ENCODE measurements at regions not wholly inside any gene's neighbourhood (a gene's known extent, or its start where the extent isn't known, plus 50 kb on each side); places are given as distances from the start of the nearest gene placed in this dataset.
"Not testable (repeated sequence)": the region's sequence is repeated elsewhere in the genome, so short reads cannot be mapped to it uniquely, and the experiment has no call there.

DNA sequence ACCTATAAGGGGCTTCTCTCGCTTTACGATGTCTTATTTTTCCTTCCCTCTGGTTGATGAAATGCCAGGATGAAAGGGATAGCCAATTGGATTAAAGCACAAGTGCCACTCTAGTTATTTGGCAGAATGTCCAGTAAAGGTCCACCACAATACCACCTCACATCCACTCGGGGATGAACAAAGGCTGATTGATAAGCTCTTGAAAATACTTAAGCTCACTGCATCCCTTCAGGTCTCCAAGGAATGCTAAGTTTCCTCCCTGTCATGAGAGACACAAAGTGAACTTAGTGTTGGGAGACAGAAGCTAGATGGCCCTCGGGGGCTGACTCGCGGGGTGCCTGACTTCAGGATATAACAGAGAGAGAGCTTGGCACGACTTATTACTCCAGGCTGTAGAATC lies 185.9 kb upstream of the ZNF644 start:
- DNase-seq (ENCODE audit: low spot score) = not testable (repeated sequence)

DNA sequence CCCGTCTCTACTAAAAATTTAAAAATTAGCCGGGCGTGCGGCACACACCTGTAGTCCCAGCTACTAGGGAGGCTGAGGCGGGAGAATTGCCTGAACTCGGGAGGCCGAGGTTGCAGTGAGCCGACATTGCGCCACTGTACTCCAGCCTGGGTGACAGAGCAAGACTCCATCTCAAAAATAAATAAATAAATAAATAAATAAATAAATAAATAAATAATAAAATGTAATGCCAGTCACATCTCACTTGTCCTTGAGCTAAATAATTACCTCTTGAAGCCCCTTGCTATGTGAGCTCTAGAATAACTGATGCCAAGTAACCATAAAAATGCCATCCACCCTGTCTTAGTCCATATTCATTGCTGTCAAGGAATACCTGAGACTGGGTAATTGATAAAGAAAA lies 182.3 kb upstream of the ZNF644 start:
- DNase-seq (ENCODE audit: low spot score) = not testable (repeated sequence)

DNA sequence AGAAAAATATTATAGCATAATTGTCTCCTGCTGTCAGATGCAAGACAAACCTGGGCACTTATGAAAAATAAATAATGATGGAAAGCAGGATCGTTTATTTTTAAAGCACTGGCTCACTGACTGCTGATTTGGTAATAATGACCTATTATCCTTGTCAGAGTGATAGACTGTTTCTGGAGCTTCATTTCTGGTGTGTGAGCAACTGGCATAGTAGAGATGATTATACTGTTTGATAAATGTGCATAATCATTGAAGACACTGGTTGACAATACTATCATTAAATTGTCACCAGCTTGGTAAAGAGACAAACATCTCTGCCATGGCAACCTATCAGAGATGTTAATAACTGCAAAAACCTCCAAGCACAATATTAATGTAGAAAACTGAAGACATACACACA lies 179.9 kb upstream of the ZNF644 start:
- no peak for DNase-seq (ENCODE audit: low spot score)

DNA sequence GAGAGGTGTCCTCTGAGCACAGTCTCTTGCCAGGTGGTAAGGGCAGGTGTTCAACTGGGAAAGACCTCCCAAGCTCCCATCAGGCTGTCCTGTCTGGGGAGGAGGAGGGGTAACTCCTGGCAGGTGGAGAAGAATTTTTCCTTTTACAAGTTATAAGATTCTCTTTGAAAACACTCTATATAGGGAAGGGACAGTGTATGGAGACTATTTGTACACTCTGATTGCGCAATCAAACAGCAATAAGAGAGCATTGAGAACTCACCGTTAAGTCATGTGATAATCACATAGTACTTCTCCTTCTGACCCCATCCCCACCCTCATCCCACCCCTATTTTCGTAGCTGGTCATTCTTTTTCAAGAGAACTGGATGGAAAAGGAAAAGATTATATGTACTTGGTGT lies 179.3 kb upstream of the ZNF644 start:
- DNase-seq (ENCODE audit: low spot score) = no peak

DNA sequence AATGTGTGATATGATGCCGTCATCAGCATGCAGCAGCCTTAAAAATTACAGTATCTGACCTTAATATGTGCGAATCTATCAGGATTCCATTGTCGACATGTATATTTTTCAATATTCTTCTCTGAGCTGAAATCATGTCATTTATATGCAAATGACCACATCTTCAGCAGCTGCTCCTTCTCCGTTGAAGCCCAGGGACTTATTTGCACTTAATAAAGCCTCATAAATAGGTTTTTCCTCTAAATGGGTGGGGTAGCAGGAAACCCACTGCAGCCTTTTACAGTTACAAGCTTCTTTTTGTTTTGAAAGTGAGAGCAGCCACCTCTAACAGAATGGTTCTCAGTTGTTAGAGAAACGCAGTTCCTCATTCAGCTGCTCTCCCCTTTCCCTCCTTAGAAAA lies 178.8 kb upstream of the ZNF644 start:
- no peak for DNase-seq (ENCODE audit: low spot score)

DNA sequence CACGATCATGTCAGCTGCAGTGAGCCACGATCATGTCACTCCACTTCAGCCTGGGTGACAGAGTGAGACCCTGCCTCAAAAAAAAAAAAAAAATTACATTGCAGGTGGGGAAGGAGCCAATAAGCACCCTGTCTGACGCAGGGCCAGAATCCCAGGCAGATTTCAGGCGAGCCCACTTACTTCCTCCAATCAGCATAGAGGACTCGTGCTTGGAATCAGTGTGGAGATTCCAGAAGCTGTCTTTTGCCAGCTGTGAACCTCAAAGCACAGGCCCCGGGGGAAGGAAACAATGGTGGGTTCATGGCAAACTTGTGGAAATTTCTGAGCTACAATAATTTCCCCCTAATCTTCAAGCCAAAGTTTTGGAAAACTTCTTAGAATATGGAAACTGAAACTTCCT lies 178.2 kb upstream of the ZNF644 start:
- no peak for DNase-seq (ENCODE audit: low spot score)

DNA sequence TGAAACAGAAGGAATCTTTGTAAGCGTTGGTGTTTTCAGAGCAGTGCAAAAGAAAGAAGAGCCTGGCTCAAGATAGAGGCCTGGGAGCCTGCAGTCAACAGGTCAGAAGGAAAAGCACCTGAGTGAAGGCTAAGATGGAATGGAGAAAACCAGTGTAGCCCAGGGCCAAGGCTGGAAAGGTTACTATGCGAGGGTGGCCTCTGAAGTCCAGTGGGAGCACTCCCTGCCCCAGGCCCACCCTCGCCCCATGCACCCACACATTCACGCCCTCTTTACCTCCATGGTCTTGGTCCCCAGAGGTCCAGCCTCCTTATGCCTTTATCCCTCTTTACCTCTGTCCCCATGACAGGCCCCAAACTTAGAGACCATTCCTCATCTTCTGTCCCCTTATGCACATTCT lies 169.2 kb upstream of the ZNF644 start:
- DNase-seq (ENCODE audit: low spot score) = no peak

DNA sequence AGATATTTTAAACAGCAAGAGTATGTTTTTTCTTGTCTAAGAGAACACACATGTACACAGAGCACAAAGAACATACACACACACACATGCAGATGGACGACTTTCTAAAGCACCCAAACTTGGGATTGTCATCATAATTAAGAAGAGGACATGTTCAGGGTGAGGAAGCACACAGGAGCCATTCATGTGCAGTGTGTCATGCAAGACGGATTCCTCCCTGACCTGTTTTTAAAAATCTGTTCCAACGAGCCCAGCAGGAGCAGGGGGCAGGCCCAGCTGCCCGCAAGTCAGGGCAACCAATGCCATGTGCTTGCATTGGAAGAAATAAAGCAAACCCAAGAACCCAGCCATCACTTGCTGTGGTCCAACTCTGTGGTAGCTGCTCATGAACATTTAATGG lies 167.3 kb upstream of the ZNF644 start:
- no peak for DNase-seq (ENCODE audit: low spot score)

DNA sequence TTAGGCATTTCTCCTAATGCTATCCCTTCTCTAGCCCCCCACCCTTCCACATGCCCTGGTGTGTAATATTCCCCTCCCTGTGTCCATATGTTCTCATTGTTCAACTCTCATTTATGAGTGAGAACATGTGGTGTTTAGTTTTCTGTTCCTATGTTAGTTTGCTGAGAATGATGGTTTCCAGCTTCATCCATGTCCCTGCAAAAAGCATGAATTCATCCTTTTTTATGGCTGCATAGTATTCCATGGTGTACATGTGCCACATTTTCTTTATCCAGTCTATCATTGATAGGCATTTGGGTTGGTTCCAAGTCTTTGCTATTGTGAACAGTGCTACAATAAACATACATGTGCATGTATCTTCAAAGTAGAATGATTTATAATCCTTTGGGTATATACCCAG lies 161.0 kb upstream of the ZNF644 start:
- not testable (repeated sequence) for DNase-seq (ENCODE audit: low spot score)

DNA sequence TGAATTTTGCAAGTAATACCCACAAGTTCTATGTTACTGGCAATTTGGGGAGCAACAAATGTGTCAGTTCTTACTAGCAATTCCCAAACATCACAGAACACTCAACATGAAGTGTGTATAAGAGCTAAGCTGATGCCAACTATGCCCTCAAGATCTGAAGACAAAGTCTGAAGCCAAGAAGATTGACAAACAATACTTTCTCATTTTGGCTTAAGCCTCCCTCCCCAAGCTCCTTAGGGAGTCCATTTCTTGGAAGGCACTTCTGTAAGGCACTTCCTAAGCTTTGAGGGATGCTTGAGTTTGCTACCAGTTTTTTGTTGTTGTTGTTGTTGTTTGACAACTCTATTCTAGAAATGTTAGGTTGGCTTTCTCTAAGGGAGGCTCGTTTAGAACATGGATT lies 154.4 kb upstream of the ZNF644 start:
- DNase-seq (ENCODE audit: low spot score) = no peak

DNA sequence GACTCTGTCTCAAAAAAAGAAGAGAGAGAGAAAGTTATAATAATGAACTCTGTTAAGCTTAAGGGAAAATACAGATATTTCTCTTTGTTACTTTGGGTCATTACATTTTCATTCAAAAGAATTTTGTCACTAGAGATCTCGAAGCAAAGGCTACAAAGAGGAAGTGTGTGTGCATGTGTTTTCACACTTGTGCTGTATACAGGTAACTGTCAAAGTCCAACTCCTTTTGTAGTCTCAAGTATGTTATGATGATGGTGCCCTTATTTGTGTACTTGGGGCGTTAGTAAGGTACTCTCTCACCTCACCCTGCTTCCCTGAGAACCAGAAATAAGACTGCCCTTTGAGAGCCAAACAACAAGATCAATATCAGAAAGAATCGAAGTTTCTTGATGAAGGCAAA lies 152.9 kb upstream of the ZNF644 start:
- no peak for DNase-seq (ENCODE audit: low spot score)

DNA sequence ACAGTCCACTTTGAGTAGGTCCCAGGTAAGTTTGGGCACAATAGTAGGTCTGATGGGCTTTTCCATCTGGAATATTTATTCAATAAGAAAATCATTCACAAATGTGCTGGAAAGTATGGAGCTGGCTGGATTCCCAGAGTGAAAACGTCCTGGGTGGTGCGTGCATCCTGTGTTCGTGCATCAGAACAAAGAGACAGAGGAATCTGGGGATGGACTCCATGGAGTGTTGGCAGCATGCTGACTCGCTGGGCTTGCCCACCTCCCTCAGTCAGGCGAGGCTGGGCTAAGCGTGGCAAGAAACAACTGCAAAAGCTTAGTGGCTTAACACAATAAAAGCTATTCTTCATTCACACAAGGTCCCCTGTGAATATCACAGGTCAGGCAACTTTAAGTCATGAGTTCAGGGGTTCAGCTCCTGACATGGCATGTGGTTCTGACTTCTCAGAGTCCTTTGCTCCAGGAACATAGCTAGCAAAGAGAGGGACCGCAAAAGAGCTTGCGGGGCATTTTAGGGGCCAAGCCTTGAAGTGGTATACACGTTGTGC lies 151.6 kb upstream of the ZNF644 start:
- DNase-seq (ENCODE audit: low spot score) = no peak

DNA sequence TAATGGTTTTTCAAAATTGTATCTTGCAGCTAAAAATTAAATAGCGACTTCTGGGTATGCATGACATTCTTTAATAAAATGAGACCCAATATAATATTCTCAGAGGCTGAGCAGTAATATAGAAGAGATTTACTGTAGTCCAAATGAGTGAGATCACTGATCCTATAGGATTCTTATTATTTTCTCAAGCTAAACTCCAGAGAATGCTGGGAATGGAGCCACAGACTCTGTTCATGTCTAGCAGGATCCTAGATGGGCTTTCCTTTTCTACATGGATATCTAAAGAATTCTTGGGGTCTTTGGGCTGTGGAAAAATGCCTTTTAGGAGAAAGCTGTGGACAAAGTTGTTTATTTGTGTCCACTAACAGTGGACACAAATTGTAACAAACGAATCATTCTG lies 150.7 kb upstream of the ZNF644 start:
- DNase-seq (ENCODE audit: low spot score) = no peak

DNA sequence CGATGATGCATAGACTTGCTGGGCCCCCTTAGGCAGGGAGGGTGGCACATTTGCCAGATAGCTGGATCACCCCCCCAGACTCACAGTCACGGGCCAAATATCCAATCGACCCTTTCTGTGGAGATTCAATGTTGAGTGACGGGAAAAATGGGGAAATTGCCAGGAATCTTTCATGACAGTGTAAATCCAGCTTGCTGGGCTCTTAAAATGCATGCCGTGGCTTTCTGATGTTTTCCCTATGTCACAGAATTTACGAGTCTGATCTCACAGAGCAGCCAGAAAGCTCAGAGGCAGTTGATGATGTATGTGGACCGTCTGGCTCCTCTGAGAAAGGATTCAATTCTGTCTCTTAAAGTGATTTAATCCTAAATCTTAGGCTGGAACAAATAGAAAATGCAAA lies 150.1 kb upstream of the ZNF644 start:
- DNase-seq (ENCODE audit: low spot score) = no peak

DNA sequence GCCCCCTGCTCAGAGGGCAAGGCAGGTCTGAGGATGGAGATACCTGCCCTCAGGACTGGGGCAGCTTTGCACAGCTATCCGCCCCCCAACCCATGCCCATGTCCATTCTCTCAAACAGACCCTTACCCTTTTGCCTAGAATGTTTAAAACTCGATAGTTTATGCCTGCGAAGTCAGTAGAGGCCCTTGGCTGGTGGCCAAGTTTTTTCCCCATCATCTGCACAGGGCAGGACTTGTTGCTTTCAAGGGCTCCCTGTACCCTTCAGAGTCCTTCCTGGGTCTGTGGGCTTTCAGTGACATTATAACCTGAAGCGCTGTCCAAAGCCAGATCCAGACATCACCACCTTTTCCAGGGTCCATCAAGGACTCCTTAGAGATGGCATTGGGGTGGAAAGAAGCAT lies 148.7 kb upstream of the ZNF644 start:
- DNase-seq (ENCODE audit: low spot score) = no peak

DNA sequence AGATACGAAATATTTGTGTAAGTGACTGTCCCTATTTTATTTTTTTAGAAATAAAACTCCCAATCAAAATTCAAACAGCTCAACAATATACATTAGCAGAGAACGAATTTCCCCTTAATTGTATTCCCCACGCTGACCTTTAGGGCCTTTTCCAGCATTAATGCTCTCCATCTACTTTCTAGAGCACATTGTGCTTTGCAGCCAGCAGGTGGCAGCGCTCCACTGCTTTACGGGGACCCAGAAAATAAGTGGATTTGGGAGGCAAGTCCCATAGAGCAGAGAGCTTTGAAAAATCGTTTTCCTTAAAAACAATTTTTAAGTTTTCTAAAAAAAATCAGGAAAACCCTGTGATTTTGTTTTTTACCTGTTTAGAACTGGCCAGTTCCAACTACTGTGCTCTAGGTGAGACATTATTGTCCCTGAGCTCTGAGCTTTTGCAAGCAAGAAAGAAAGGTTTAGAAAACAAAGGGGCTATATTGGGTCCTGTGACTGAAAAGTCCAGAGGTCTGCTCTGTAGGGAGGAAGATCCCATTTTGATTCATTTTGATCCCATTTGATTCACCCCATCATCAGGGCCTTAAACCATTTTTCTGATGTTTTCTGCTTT lies 144.4 kb upstream of the ZNF644 start:
- DNase-seq (ENCODE audit: low spot score) = peak; percentile 67

DNA sequence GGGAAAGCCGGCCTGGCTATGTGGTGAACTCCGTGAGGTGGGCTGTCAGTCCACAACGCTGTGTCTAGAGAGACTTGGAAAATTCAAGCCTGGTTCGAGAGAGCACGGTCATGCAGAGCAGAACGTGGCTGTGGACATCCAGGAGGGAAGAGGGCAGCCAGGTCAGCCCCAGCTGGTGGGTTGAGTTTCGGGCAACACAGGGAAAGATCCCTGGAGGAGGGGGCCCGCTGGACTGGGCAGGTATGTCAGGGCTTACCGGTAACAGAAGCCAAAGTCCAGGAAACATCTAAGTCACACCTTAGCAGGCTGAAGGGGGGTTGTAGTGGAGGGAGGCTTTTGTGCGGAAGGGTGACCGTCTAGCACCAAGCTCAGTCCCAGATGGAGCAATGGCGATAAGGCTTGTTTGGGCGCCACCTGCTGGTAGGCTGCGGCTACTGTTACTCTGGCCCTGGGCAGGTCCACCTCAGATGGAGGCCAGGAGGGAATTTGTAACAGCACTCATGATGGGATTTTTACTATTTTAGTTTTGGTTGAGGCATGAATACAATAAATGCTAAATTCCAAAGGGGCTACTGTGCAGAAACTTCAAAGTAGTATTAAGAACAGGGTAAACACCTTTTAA lies 143.3 kb upstream of the ZNF644 start:
- peak; percentile 83 for DNase-seq (ENCODE audit: low spot score)

DNA sequence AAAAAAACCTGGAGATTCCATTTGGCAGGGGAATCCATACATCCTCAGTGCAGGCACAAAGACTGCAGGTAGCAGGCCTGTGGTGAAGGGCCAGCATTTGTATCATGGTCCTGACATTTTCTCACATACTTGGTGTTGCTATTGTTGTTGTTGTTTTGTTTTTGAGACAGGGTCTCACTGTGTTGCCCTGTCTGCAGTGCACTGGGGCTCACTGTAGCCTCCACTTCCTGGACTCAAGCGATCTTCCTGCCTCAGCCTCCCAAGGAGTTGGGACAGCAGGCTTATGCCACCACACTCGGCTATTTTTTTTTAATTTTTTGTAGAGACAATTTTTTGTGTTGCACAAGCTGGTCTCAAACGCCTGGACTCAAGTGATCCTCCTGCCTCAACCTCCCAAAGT lies 140.8 kb upstream of the ZNF644 start:
- no peak for DNase-seq (ENCODE audit: low spot score)

DNA sequence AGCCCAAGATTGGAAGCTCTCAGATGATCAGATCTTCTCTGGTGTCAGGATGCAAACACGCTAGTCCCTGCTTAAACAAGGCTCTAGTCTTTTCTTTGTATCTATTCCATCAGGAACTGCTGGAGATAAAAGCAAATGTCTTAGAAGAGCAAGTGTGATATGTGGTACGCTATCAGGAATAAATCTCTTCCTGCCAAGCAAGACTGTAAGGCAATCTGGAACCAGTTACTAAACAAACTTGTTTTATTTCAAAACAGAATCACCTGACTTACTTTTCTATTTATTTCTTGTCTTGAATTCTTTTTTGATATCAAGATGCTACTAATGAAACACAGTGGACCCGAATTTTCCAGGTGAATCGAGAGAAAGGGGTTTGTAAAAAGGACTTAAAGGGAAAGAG lies 139.9 kb upstream of the ZNF644 start:
- DNase-seq (ENCODE audit: low spot score) = no peak

DNA sequence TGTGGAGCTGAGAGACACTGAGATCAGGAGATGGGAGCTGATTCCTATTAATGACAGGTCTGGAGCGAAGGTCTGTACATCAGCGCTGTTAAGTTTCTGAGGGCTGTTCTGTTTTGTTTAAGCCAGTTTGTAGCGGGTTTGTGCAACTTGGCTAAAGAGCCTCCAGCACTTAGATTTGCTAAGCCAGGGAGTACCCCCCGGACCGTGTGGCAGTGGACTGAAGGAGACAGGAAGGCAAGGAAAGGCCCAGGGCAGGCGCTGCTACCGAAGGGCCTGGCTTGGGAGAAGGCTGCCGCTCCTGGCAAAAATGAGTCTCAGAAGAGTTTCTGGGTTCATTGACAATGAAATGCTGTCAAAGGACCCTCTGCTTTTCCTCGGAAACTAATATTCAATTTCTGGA lies 139.3 kb upstream of the ZNF644 start:
- DNase-seq (ENCODE audit: low spot score) = no peak

DNA sequence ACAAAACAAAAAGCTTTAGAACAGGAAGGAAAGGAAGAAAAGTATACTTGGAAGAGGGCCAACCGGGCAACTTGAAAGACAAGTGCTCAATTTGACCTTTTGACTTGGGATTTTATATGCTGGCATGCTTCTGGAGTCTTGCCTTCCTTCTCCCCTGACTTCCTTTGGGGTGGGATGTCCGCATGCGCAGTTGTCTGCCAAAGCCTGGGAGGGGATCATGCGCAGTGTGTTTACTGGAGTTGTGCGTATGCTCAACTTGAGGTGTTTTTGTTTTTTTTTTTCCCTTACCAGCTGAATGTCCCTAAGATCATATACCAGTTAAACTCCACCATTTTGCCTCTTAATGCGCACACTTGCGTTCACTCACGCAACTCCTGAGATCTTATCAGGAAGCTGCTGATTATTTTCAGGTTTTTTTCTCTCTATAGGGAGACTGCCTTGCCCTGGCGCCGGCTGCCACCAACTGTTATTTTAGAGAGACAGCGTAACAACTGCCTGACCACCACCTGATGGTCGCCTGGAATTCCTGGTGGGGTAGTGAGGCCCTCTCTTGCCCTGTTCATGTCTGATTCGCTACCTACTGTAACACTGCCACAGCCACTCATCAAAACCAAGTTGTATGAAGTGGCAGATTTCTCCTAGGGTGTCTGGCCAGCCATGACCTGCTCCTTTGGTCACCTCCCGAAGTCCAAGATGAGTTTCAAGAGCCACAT lies 138.7 kb upstream of the ZNF644 start:
- no peak for DNase-seq (ENCODE audit: low spot score)

DNA sequence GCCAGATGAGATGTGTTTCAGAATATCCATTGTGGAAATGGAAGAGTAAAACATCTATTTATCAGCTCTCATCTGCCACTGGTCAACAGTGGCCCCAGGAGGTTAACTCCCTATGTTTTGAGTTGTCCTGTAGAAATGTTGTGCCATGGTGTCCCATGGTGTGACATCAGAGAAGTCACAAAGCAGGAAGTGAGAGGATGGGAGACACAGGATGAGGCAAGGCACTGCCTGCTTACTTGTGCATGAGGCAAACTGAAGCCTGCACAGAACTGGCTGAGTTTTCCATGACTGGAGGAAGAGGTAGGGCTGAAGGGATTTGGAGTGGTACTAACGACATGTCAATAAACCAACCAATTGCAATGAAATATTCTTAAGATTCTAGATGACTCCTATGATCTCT lies 131.5 kb upstream of the ZNF644 start:
- DNase-seq (ENCODE audit: low spot score) = no peak

DNA sequence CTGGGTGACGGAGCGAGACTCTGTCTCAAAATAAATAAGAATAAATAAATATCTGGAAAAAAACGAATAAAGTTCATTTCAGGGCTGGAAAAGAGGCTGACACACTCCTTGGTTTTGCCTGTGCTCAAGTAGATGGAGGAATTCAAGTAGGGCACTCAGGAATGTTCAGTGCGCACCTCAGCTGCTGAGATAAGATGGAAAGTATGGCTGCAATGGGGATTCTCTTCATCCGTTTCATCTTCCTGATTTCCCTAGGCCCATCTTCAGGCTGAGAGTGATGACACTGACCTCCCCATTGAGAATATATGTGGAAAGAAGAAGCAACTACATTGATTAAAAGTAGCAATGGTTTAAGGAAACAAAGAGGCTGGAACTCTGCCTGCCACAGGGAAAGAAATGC lies 130.5 kb upstream of the ZNF644 start:
- no peak for DNase-seq (ENCODE audit: low spot score)

DNA sequence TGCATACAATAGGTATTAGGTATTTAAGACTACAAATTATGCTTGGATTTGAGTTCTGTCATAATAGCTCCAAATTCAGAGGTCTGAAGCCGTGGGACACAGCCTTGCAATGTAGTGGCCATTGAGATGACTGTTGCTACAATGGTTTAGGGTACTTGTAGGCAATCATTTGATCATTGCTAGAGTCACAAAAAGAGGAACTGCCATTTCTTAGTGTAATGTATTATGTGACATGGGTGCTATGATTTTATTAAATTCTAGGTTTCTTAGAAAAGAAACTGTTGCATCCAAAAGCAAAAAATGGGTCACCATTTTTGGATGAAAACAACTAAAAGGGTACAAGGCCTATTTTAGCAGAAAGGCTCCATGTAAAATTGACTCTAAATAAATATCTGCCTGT lies 129.9 kb upstream of the ZNF644 start:
- DNase-seq (ENCODE audit: low spot score) = no peak

All from D341Med (cell line).